ENCODE measurements at regions not wholly inside any gene's neighbourhood (a gene's known extent, or its start where the extent isn't known, plus 50 kb on each side); places are given as distances from the start of the nearest gene placed in this dataset.
"Not testable (repeated sequence)": the region's sequence is repeated elsewhere in the genome, so short reads cannot be mapped to it uniquely, and the experiment has no call there.

GRCh38 chr4:167986044-167986443, 106.3 kb upstream of the ANXA10 start:
- no peaks in the 10 kb centered on the region for H3K36me3 ChIP-seq
- TF ChIP-seq POLR2AphosphoS5 (IDR thresholded peaks at IDR 0.05) (no peak), CTCF (IDR thresholded peaks at IDR 0.05) (no peak)
- DNase-seq (ENCODE audit: low spot score in 2 of 2) = no peak
- H3K9me3 ChIP-seq = peaks cover 5% of the 10 kb centered on the region
- H3K27me3 ChIP-seq = no peaks in the 10 kb centered on the region
- H3K27ac ChIP-seq = no peak overlapping the region
- no peaks in the 10 kb centered on the region for H3K4me1 ChIP-seq
- no peak overlapping the region for H3K4me3 ChIP-seq
- WGBS = 88% methylated on average over 3 of the region's 3 CpGs

- no peak for DNase-seq (ENCODE audit: low spot score in 2 of 2)
- Histone ChIP-seq H3K27me3 (no peaks in the 10 kb centered on the region), H3K4me1 (no peaks in the 10 kb centered on the region), H3K9me3 (no peaks in the 10 kb centered on the region), H3K4me3 (no peak overlapping the region), H3K36me3 (no peaks in the 10 kb centered on the region), H3K27ac (no peak overlapping the region)
- TF ChIP-seq EP300 (IDR thresholded peaks at IDR 0.05) (no peak), POLR2A (IDR thresholded peaks at IDR 0.05) (no peak), CTCF (IDR thresholded peaks at IDR 0.05) (no peak), POLR2AphosphoS5 (IDR thresholded peaks at IDR 0.05) (no peak)
- 67% methylated on average over 2 of the region's 2 CpGs for WGBS
Observed at GRCh38 chr4:167987285-167987684, 105.1 kb upstream of the ANXA10 start.

- WGBS = 68% methylated on average over 2 of the region's 2 CpGs
- Histone ChIP-seq H3K27ac (no peak overlapping the region), H3K27me3 (no peaks in the 10 kb centered on the region), H3K9me3 (no peaks in the 10 kb centered on the region), H3K36me3 (no peaks in the 10 kb centered on the region), H3K4me3 (no peak overlapping the region), H3K4me1 (no peaks in the 10 kb centered on the region)
- no peak for DNase-seq (ENCODE audit: low spot score in 2 of 2)
- TF ChIP-seq CTCF (IDR thresholded peaks at IDR 0.05) (no peak), POLR2AphosphoS5 (IDR thresholded peaks at IDR 0.05) (no peak)
Observed at GRCh38 chr4:167989815-167990214, 102.5 kb upstream of the ANXA10 start.

GRCh38 chr4:168008112-168008511, 84.2 kb upstream of the ANXA10 start:
- not testable (repeated sequence) for H3K27me3 ChIP-seq; DNase-seq (ENCODE audit: low spot score in 2 of 2); H3K27ac ChIP-seq; H3K36me3 ChIP-seq; H3K4me3 ChIP-seq; H3K9me3 ChIP-seq; H3K4me1 ChIP-seq
- 95% methylated on average over 6 of the region's 6 CpGs for WGBS

GRCh38 chr4:168019019-168019651, 73.2 kb upstream of the ANXA10 start:
- DNase-seq (ENCODE audit: low spot score in 2 of 2) = no peak
- TF ChIP-seq POLR2A (IDR thresholded peaks at IDR 0.05) = no peak
- no peak for TF ChIP-seq EP300 (IDR thresholded peaks at IDR 0.05)
- no peak for TF ChIP-seq POLR2AphosphoS5 (IDR thresholded peaks at IDR 0.05)
- no peak for TF ChIP-seq CTCF (IDR thresholded peaks at IDR 0.05)
- H3K9me3 ChIP-seq = no peaks in the 10 kb centered on the region
- H3K4me1 ChIP-seq = no peaks in the 10 kb centered on the region
- H3K36me3 ChIP-seq = no peaks in the 10 kb centered on the region
- WGBS = 54% methylated on average over 1 of the region's 1 CpG
- H3K27me3 ChIP-seq = no peaks in the 10 kb centered on the region
- H3K27ac ChIP-seq = no peak overlapping the region
- H3K4me3 ChIP-seq = no peak overlapping the region

GRCh38 chr4:168019921-168020320, 72.4 kb upstream of the ANXA10 start:
- no peak for DNase-seq (ENCODE audit: low spot score in 2 of 2)
- Histone ChIP-seq H3K36me3 (no peaks in the 10 kb centered on the region), H3K27ac (no peak overlapping the region), H3K4me3 (no peak overlapping the region), H3K4me1 (no peaks in the 10 kb centered on the region), H3K27me3 (no peaks in the 10 kb centered on the region), H3K9me3 (no peaks in the 10 kb centered on the region)
- TF ChIP-seq EP300 (IDR thresholded peaks at IDR 0.05) (no peak), POLR2AphosphoS5 (IDR thresholded peaks at IDR 0.05) (no peak), CTCF (IDR thresholded peaks at IDR 0.05) (no peak), POLR2A (IDR thresholded peaks at IDR 0.05) (no peak)
- 90% methylated on average over 2 of the region's 2 CpGs for WGBS
